A673 (cell line): ENCODE measurements at regions not wholly inside any gene's neighbourhood (a gene's known extent, or its start where the extent isn't known, plus 50 kb on each side); places are given as distances from the start of the nearest gene placed in this dataset.

ENCODE experiments used
- BruUV-seq: library from RNA; stranded (reverse); fragments of 400-500 nt; replicated peaks from 2 replicates; lab custom pipeline; 2021; lab: Mats Ljungman, UMichigan
- CTCF ChIA-PET: fragments of 300-600 bp; sonication (Branson Sonifier 250); formaldehyde crosslinking; loops from one replicate; lab custom pipeline; 2022; ENCODE audit warnings: antibody characterized with exemption; lab: Charles Lee
- POLR2A ChIA-PET: fragments of 300-600 bp; sonication (Branson Sonifier 250); formaldehyde crosslinking; loops from one replicate; lab custom pipeline; 2022; ENCODE audit warnings: antibody characterized with exemption; ENCODE audit not compliant: low non-redundant PET; lab: Charles Lee
- DNase-seq: peaks from one replicate; pipeline ENCODE4 v3.0.0-alpha.2; 2015; ENCODE audit warnings: low spot score
- H3K27ac ChIP-seq: fragments of 200-600 bp; sonication (generic); 2 replicates; pipeline ENCODE4 v1.5.1; 2016; ENCODE audit warnings: mixed run types, low read depth, mild to moderate bottlenecking, mixed read lengths, antibody characterized with exemption, low read length; ENCODE audit not compliant: poor library complexity, severe bottlenecking
- H3K27me3 ChIP-seq: fragments of 200-600 bp; sonication (generic); replicated peaks from 2 replicates; pipeline ENCODE4 v1.6.1; 2017; ENCODE audit warnings: mixed run types, low read depth, mild to moderate bottlenecking, mixed read lengths, antibody characterized with exemption, low read length; ENCODE audit not compliant: insufficient read depth, poor library complexity
- H3K36me3 ChIP-seq: fragments of 200-600 bp; sonication (generic); 2 replicates; pipeline ENCODE4 v1.6.1; 2016; ENCODE audit warnings: mixed run types, mild to moderate bottlenecking, mixed read lengths, antibody characterized with exemption, low read length; ENCODE audit not compliant: insufficient read depth, poor library complexity, severe bottlenecking
- H3K4me1 ChIP-seq: fragments of 200-600 bp; sonication (generic); 2 replicates; pipeline ENCODE4 v1.6.1; 2017; ENCODE audit warnings: mixed run types, mild to moderate bottlenecking, mixed read lengths, antibody characterized with exemption, low read length; ENCODE audit not compliant: insufficient read depth, poor library complexity, severe bottlenecking
- H3K4me3 ChIP-seq: fragments of 200-600 bp; sonication (generic); 2 replicates; pipeline ENCODE4 v1.5.1; 2016; ENCODE audit warnings: low read depth, mixed run types, mild to moderate bottlenecking, mixed read lengths, low read length; ENCODE audit not compliant: poor library complexity, severe bottlenecking
- H3K9me3 ChIP-seq: fragments of 200-600 bp; sonication (generic); 2 replicates; pipeline ENCODE4 v1.6.1; 2016; ENCODE audit warnings: mixed run types, low read depth, mild to moderate bottlenecking, mixed read lengths, antibody characterized with exemption, low read length; ENCODE audit not compliant: poor library complexity, severe bottlenecking
- EZH2 ChIP-seq: fragments of 200-600 bp; sonication (generic); IDR thresholded peaks from 2 replicates; pipeline ENCODE4 v1.6.1; 2017; ENCODE audit warnings: borderline replicate concordance, low read depth, mild to moderate bottlenecking, mixed read lengths, antibody characterized with exemption, low read length; ENCODE audit not compliant: poor library complexity, severe bottlenecking
- intact Hi-C: fragments of 100-400 bp; cut with micrococcal nuclease; formaldehyde crosslinking; loops from one replicate; pipeline ENCODE4 v1.10.0; 2022; ENCODE audit not compliant: unreplicated experiment
- TF ChIP-seq, protein P1 (sequence below): fragments of 300-800, 200-600 bp; sonication (generic); conservative IDR thresholded peaks from 2 replicates; pipeline ENCODE4 v1.5.1; 2017; ENCODE audit warnings: low read depth, mild to moderate bottlenecking, antibody characterized with exemption, low read length, moderate library complexity, mixed read lengths

DNA sequence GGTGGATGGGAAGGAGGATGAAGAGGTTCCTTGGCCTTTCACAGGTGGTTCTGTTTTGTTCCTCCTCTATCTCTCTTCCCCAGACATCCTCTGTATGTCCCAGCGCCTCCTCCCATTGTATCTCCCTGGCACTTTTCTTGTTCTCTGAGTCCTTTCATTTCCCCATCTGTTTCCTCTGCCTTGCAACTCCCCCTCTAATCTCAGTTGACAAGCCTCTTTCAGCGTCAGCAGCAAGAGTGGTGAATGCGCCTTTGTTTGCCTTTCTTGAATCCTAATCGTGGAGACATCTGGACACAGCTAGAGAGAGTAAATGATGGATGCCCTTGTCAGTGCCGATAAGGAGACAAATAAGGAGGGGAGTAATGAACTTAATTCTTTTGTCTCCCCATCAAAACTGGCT lies 167.0 kb downstream of the NDUFA10 start:
- Histone ChIP-seq H3K4me3 (no peak overlapping the region), H3K27me3 (peaks cover 16% of the 10 kb centered on the region), H3K9me3 (no peaks in the 10 kb centered on the region), H3K4me1 (no peaks in the 10 kb centered on the region), H3K27ac (no peak overlapping the region), H3K36me3 (no peaks in the 10 kb centered on the region)
- CTCF ChIA-PET, result no interaction called here
- no peak for DNase-seq
- intact Hi-C loops, result no loop called here
- TF ChIP-seq, protein P1, sequence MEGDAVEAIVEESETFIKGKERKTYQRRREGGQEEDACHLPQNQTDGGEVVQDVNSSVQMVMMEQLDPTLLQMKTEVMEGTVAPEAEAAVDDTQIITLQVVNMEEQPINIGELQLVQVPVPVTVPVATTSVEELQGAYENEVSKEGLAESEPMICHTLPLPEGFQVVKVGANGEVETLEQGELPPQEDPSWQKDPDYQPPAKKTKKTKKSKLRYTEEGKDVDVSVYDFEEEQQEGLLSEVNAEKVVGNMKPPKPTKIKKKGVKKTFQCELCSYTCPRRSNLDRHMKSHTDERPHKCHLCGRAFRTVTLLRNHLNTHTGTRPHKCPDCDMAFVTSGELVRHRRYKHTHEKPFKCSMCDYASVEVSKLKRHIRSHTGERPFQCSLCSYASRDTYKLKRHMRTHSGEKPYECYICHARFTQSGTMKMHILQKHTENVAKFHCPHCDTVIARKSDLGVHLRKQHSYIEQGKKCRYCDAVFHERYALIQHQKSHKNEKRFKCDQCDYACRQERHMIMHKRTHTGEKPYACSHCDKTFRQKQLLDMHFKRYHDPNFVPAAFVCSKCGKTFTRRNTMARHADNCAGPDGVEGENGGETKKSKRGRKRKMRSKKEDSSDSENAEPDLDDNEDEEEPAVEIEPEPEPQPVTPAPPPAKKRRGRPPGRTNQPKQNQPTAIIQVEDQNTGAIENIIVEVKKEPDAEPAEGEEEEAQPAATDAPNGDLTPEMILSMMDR, result no peak
- no peak for TF ChIP-seq EZH2
- POLR2A ChIA-PET, result no interaction called here
- no TSS peak for BruUV-seq

DNA sequence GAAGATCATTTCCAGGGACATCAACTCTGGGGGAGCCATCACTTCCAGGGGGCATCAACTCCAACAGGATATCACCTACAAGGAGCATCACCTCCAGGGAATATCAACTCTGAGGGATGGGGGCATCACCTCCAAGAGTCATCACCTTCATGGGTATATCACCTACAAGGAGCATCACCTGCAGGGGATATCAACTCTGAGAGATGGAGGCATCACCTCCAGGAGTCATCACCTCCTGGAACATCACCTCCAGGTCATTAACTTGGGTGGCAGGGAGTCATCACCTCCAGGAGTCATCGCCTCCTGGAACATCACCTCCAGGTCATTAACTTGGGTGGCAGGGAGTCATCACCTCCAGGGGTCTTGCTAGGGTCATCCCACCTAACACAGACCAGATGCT lies 167.6 kb downstream of the NDUFA10 start:
- POLR2A ChIA-PET, result no interaction called here

DNA sequence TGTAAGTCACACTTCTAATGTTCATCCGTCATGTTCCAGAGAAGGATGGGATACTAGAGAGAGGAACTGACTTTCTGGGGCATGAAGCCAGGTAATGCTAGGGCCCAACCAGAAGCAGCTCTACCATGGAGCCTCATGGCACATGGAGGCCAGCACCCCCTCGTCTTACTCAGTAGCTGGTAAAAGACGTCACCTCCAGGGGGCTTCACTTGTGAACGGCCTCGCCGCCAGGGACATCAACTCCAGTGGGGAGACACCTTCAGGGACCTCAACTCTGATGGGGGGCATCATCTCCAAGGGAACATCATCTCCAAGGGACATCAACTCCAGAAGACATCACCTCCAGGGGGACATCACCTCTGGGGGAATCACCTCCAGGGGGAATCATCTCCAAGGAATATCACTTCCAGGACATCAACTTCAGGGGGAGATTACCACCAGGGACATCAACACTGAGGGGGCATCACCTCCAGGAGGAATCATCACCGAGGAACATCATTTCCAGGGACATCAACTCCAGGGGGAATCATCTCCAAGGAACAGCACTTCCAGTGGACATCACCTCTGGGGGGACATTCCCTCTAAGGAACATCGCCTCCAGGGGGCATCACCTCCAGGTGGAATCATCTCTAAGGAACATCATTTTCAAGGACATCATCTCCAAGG lies 168.4 kb downstream of the NDUFA10 start:
- BruUV-seq, result no TSS peak
- POLR2A ChIA-PET, result no interaction called here

More for the DNA sequence above, 167.6 kb downstream of the NDUFA10 start:
- Histone ChIP-seq H3K27me3 (peaks cover 16% of the 10 kb centered on the region), H3K4me1 (no peaks in the 10 kb centered on the region), H3K27ac (no peak overlapping the region), H3K9me3 (no peaks in the 10 kb centered on the region), H3K4me3 (no peak overlapping the region), H3K36me3 (no peaks in the 10 kb centered on the region)
- BruUV-seq, result no TSS peak
- TF ChIP-seq, protein P1, result no peak
- no peak for TF ChIP-seq EZH2
- no peak for DNase-seq
- intact Hi-C loops, result no loop called here
- CTCF ChIA-PET, result no interaction called here

More for the DNA sequence above, 168.4 kb downstream of the NDUFA10 start:
- peaks cover 12% of the 10 kb centered on the region for H3K27me3 ChIP-seq
- intact Hi-C loops, result no loop called here
- H3K27ac ChIP-seq, result no peak overlapping the region
- TF ChIP-seq EZH2, result no peak
- TF ChIP-seq, protein P1, result no peak
- no peaks in the 10 kb centered on the region for H3K9me3 ChIP-seq
- no peaks in the 10 kb centered on the region for H3K4me1 ChIP-seq
- no peak for DNase-seq
- no peaks in the 10 kb centered on the region for H3K36me3 ChIP-seq
- H3K4me3 ChIP-seq, result no peak overlapping the region
- CTCF ChIA-PET, result no interaction called here
